ENCODE measurements at regions not wholly inside any gene's neighbourhood (a gene's known extent, or its start where the extent isn't known, plus 50 kb on each side); places are given as distances from the start of the nearest gene placed in this dataset.

DNA sequence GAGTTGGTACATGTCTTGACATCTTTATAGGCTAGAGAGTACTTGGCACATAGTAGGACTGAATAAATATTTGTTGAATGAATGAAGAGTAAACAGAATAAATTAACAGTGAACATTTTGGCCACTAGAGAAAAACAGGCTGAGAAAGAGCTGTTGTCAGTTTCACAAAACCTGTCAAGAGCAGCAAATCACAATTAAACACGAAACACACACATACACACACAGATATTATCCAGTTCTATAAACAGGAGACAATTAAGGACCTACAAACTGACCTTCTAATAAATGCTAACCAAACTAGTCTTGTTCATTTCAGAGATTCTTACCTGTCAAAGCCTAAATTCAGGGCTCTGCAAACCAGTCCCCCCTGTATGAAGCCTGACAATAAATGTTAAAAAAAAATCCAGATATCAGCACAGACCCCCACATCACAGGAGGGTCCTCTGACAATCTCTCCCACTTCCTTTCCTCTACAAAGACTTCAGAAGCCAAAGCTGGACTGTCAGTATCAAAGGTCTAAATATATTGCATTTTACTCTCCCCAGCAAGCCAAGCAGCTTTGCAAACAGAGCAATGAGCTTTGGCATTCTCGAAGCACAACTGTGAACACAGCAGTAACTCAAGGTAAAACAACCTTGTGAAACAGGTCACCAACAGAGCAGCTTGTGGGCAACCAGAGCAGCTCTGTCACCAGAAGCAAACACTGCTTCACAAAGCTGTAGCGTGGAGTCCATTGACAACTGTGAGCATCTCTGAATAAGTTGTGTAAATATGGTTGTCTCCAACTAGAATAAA lies 229.9 kb downstream of the TBXT start:
- no peak overlapping the region for H2AFZ ChIP-seq (ENCODE audit: insufficient read depth, low read depth, low read length, poor library complexity, severe bottlenecking)
- no peak overlapping the region for H3K27ac ChIP-seq (ENCODE audit: low read length in 2 of 2)
- H3K27ac Mint-ChIP-seq: no peak overlapping the region
- no peaks in the 10 kb centered on the region for H4K20me1 ChIP-seq (ENCODE audit: control insufficient read depth, insufficient read depth, low read length, poor library complexity, severe bottlenecking)
- peaks cover 0 to 3% (median 0%) of the 10 kb centered on the region in 4 experiments for H3K27me3 ChIP-seq (replicated peaks in 1 of 4; ENCODE audit: control extremely low read depth in 1 of 4, control insufficient read depth in 3 of 4, insufficient read depth in 4 of 4, low read length in 3 of 4)
- TF ChIP-seq, protein P1, sequence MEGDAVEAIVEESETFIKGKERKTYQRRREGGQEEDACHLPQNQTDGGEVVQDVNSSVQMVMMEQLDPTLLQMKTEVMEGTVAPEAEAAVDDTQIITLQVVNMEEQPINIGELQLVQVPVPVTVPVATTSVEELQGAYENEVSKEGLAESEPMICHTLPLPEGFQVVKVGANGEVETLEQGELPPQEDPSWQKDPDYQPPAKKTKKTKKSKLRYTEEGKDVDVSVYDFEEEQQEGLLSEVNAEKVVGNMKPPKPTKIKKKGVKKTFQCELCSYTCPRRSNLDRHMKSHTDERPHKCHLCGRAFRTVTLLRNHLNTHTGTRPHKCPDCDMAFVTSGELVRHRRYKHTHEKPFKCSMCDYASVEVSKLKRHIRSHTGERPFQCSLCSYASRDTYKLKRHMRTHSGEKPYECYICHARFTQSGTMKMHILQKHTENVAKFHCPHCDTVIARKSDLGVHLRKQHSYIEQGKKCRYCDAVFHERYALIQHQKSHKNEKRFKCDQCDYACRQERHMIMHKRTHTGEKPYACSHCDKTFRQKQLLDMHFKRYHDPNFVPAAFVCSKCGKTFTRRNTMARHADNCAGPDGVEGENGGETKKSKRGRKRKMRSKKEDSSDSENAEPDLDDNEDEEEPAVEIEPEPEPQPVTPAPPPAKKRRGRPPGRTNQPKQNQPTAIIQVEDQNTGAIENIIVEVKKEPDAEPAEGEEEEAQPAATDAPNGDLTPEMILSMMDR (IDR thresholded peaks at IDR 0.05): no peak
- no peak for TF ChIP-seq EZH2 (IDR thresholded peaks at IDR 0.05; ENCODE audit: borderline replicate concordance, insufficient read depth, low read depth, low read length, poor library complexity, severe bottlenecking)
- peaks cover 0 to 8% (median 0%) of the 10 kb centered on the region in 3 donors for H3K9me3 ChIP-seq (ENCODE audit: control extremely low read depth in 1 of 3, control insufficient read depth in 2 of 3, insufficient read depth in 1 of 3, low read length in 2 of 3)
- H3K36me3 ChIP-seq (replicated peaks in 1 of 2; ENCODE audit: control extremely low read depth in 1 of 2, control insufficient read depth in 1 of 2, extremely low read depth in 1 of 2, insufficient read depth in 2 of 2, low read length in 1 of 2): no peaks in the 10 kb centered on the region
- H3K4me1 ChIP-seq (ENCODE audit: control insufficient read depth in 2 of 2, insufficient read depth in 2 of 2, low read length in 2 of 2): no peaks in the 10 kb centered on the region
- no peak overlapping the region for H3K4me2 ChIP-seq (replicated peaks; ENCODE audit: low read depth, low read length, poor library complexity, severe bottlenecking)
- H3K79me2 ChIP-seq (ENCODE audit: control insufficient read depth, insufficient read depth, low read length): no peaks in the 10 kb centered on the region
- DNase-seq (no peak), ATAC-seq (ENCODE audit: low read depth) (no peak)
- H3K4me3 ChIP-seq (ENCODE audit: control extremely low read depth in 1 of 5, extremely low read depth in 1 of 5, insufficient read depth in 1 of 5, low read depth in 2 of 5, low read length in 4 of 5): no peak overlapping the region
- intact Hi-C loops (cut with micrococcal nuclease): no loop called here
- H3K9me3 Mint-ChIP-seq (ENCODE audit: insufficient read depth): no peaks in the 10 kb centered on the region
- H3K4me3 Mint-ChIP-seq: no peak overlapping the region
- ChIA-PET CTCF (no interaction called here), POLR2A (no interaction called here)
- WGBS (ENCODE audit: insufficient coverage): 70% methylated on average over 2 of the region's 3 CpGs
- H3K4me1 Mint-ChIP-seq: no peaks in the 10 kb centered on the region
- H3K9ac ChIP-seq (ENCODE audit: low read length): no peak overlapping the region
- peaks cover 15% of the 10 kb centered on the region for H3K27me3 Mint-ChIP-seq

DNA sequence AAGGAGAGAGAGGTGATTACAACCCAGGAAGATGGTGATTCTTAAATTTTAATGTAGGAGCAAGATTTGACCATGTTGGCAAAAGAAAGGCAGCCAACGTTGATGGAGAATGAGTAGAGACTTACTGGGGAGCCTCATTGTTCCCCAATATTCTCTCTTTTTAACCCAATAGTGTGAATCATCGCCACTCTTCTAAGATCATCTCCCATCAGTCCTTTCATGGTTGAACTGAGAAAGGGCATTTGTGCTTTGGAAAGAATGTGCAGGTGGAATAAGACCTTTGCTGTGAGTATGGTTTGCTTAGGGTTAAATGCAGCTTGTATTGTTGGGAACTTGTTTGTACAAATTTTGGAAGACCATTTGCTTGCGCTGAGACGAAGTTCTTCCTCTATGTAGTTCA lies 231.0 kb downstream of the TBXT start:
- H3K9me3 ChIP-seq (ENCODE audit: control extremely low read depth in 1 of 3, control insufficient read depth in 2 of 3, insufficient read depth in 1 of 3, low read length in 2 of 3): peaks cover 0 to 5% (median 0%) of the 10 kb centered on the region in 3 donors
- no peak for DNase-seq
- no peak overlapping the region for H3K9ac ChIP-seq (ENCODE audit: low read length)
- H3K9me3 Mint-ChIP-seq (ENCODE audit: insufficient read depth): no peaks in the 10 kb centered on the region
- 100% methylated on average over 2 of the region's 4 CpGs for WGBS (ENCODE audit: insufficient coverage)
- H3K4me3 ChIP-seq (ENCODE audit: control extremely low read depth in 1 of 5, extremely low read depth in 1 of 5, insufficient read depth in 1 of 5, low read depth in 2 of 5, low read length in 4 of 5): no peak overlapping the region
- no peaks in the 10 kb centered on the region for H3K79me2 ChIP-seq (ENCODE audit: control insufficient read depth, insufficient read depth, low read length)
- ATAC-seq (ENCODE audit: low read depth): no peak
- H3K4me2 ChIP-seq (replicated peaks; ENCODE audit: low read depth, low read length, poor library complexity, severe bottlenecking): no peak overlapping the region
- CTCF ChIA-PET: no interaction called here
- POLR2A ChIA-PET: no interaction called here
- H3K4me3 Mint-ChIP-seq: no peak overlapping the region
- TF ChIP-seq, protein P1 (IDR thresholded peaks at IDR 0.05): no peak
- TF ChIP-seq EZH2 (IDR thresholded peaks at IDR 0.05; ENCODE audit: borderline replicate concordance, insufficient read depth, low read depth, low read length, poor library complexity, severe bottlenecking): no peak
- H3K27ac ChIP-seq (ENCODE audit: low read length in 2 of 2): no peak overlapping the region
- intact Hi-C loops (cut with micrococcal nuclease): no loop called here
- H3K36me3 ChIP-seq (replicated peaks in 1 of 2; ENCODE audit: control extremely low read depth in 1 of 2, control insufficient read depth in 1 of 2, extremely low read depth in 1 of 2, insufficient read depth in 2 of 2, low read length in 1 of 2): no peaks in the 10 kb centered on the region
- no peaks in the 10 kb centered on the region for H3K4me1 ChIP-seq (ENCODE audit: control insufficient read depth in 2 of 2, insufficient read depth in 2 of 2, low read length in 2 of 2)
- H3K4me1 Mint-ChIP-seq: no peaks in the 10 kb centered on the region
- H3K27me3 ChIP-seq (replicated peaks in 1 of 4; ENCODE audit: control extremely low read depth in 1 of 4, control insufficient read depth in 3 of 4, insufficient read depth in 4 of 4, low read length in 3 of 4): peaks cover 0 to 3% (median 0%) of the 10 kb centered on the region in 4 experiments
- peaks cover 15% of the 10 kb centered on the region for H3K27me3 Mint-ChIP-seq
- no peak overlapping the region for H2AFZ ChIP-seq (ENCODE audit: insufficient read depth, low read depth, low read length, poor library complexity, severe bottlenecking)
- H4K20me1 ChIP-seq (ENCODE audit: control insufficient read depth, insufficient read depth, low read length, poor library complexity, severe bottlenecking): no peaks in the 10 kb centered on the region
- H3K27ac Mint-ChIP-seq: no peak overlapping the region

Data from B cell (primary cell).